Upper lobe of right lung (tissue), 1 donor: ENCODE measurements at regions not wholly inside any gene's neighbourhood (a gene's known extent, or its start where the extent isn't known, plus 50 kb on each side); places are given as distances from the start of the nearest gene placed in this dataset.

Experiments used
- ATAC-seq: fragments of 200-7000 bp; cut with Tn5 transposase; one replicate; pipeline ENCODE4 v1.9.1; 2020; ENCODE audit warnings: mild to moderate bottlenecking, moderate library complexity
- DNase-seq: peaks from one replicate; pipeline ENCODE4 v3.0.0-alpha.2; 2020
- H3K27ac ChIP-seq: fragments of 200-600 bp; one replicate; pipeline ENCODE4 v1.8.0; 2022
- H3K27me3 ChIP-seq: fragments of 200-600 bp; one replicate; pipeline ENCODE4 v1.8.0; 2022; ENCODE audit warnings: mild to moderate bottlenecking
- H3K36me3 ChIP-seq: fragments of 200-600 bp; one replicate; pipeline ENCODE4 v1.8.0; 2022
- H3K4me1 ChIP-seq: fragments of 200-600 bp; one replicate; pipeline ENCODE4 v1.8.0; 2022
- H3K4me3 ChIP-seq: fragments of 200-600 bp; one replicate; pipeline ENCODE4 v1.8.0; 2022; ENCODE audit warnings: mild to moderate bottlenecking
- H3K9me3 ChIP-seq: fragments of 200-600 bp; one replicate; pipeline ENCODE4 v1.8.0; 2022
- CTCF ChIP-seq: fragments of 200-600 bp; IDR thresholded peaks from one replicate; pipeline ENCODE4 v1.8.0; 2022; ENCODE audit warnings: antibody characterized with exemption
- intact Hi-C: fragments of 100-400 bp; cut with DNase I; formaldehyde crosslinking; loops from one replicate; pipeline ENCODE4 v1.11.0; 2022
- donor health status: DM: no; HTN: yes; CAD: no; lungs with severe emphysema.

GRCh38 chr6:12394170-12394569 lies 104.0 kb downstream of the EDN1 start:
- ATAC-seq, result no peak
- no peaks in the 10 kb centered on the region for H3K36me3 ChIP-seq
- intact Hi-C loops, result no loop called here
- no peak overlapping the region for H3K27ac ChIP-seq
- no peak for DNase-seq
- no peaks in the 10 kb centered on the region for H3K9me3 ChIP-seq
- no peaks in the 10 kb centered on the region for H3K27me3 ChIP-seq
- no peak overlapping the region for H3K4me3 ChIP-seq
- TF ChIP-seq CTCF, result no peak
- H3K4me1 ChIP-seq, result no peaks in the 10 kb centered on the region

- TF ChIP-seq CTCF, result peak; percentile 21
- DNase-seq (no peak), ATAC-seq (no peak)
- Histone ChIP-seq H3K4me1 (no peaks in the 10 kb centered on the region), H3K36me3 (no peaks in the 10 kb centered on the region), H3K27ac (no peak overlapping the region), H3K9me3 (no peaks in the 10 kb centered on the region), H3K4me3 (no peak overlapping the region), H3K27me3 (no peaks in the 10 kb centered on the region)
- intact Hi-C loops, result no loop called here
Measured at GRCh38 chr6:12395898-12396297, 105.7 kb downstream of the EDN1 start.

- H3K4me3 ChIP-seq, result no peak overlapping the region
- no peak for TF ChIP-seq CTCF
- no peak for ATAC-seq
Measured at GRCh38 chr6:12401200-12401599, 111.0 kb downstream of the EDN1 start.

DNA sequence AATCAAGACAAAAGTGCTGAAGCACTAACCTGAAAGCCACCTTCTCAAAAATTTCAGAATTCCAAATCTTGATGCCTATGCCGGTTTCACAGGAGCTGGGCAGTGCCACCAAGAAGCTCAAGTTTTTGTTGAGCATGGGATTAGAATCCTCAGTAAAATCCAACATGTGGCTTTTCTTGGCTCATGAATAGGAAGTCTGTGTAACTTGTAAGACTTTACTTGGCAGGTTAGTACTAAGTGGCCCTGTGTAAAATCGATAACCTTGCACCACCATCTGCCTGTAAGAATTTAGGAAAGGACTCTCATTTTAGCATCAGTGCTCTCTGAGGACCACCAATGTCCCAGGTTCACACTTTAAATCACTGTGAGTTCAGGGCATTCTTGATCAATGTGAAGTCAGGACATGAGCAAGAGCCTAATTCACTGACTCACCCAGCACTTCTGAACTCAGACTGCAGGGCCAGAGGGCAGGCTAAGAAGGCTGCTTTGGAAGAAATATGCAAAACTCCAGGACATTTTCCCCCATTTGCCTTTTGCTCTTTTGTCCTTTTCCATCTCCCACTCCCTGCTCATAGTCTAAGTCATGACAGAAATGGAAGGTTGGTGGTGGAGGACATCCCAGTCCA lies 113.2 kb downstream of the EDN1 start:
- Histone ChIP-seq H3K36me3 (no peaks in the 10 kb centered on the region), H3K27ac (no peak overlapping the region), H3K4me1 (peaks cover 3% of the 10 kb centered on the region), H3K9me3 (no peaks in the 10 kb centered on the region), H3K4me3 (no peak overlapping the region), H3K27me3 (no peaks in the 10 kb centered on the region)
- ATAC-seq (no peak), DNase-seq (no peak)
- intact Hi-C loops, result no loop called here
- no peak for TF ChIP-seq CTCF

More at GRCh38 chr6:12401200-12401599, 111.0 kb downstream of the EDN1 start:
- H3K9me3 ChIP-seq, result no peaks in the 10 kb centered on the region
- intact Hi-C loops, result no loop called here
- no peaks in the 10 kb centered on the region for H3K27me3 ChIP-seq
- no peak for DNase-seq
- H3K36me3 ChIP-seq, result no peaks in the 10 kb centered on the region
- H3K27ac ChIP-seq, result no peak overlapping the region
- H3K4me1 ChIP-seq, result peaks cover 3% of the 10 kb centered on the region

DNA sequence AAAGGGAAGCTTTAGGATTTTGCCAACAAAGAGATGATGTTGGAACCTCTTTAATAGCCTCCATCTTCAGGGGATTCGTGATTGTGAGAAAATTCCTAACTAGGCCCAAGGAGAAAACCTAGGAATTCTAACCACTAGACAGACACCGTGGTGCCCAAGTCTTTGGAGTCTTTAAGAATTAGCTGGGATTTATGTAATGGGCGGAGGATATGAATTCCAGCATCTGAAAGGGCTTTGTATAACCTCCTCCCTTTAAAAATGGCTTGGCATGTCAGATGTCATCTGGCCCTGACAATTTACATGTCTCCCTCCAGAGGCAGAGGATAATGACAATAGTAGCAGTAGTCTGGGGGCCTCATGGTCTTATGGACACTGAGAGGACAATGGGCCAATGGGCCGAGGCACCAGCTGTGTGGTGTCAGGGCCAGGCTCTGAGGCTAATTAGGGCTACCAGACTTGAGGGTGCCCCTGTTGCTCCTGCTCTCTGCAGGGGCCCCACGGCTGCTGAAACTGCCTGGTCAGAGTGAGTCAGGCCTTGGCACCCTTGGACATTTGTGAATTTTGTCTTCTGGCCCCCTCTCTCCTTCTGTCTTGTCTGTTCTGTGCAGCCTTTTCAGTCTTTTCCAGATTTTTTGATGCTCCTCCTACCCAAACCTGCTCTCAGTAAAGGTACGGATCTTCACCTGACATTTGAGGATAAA lies 113.9 kb downstream of the EDN1 start:
- DNase-seq, result no peak
- H3K27ac ChIP-seq, result no peak overlapping the region
- peaks cover 3% of the 10 kb centered on the region for H3K4me1 ChIP-seq
- intact Hi-C loops, result no loop called here
- no peaks in the 10 kb centered on the region for H3K36me3 ChIP-seq
- no peaks in the 10 kb centered on the region for H3K9me3 ChIP-seq
- no peak for TF ChIP-seq CTCF
- no peak for ATAC-seq
- no peak overlapping the region for H3K4me3 ChIP-seq
- H3K27me3 ChIP-seq, result no peaks in the 10 kb centered on the region
